H1 (cell line): ENCODE measurements at regions not wholly inside any gene's neighbourhood (a gene's known extent, or its start where the extent isn't known, plus 50 kb on each side); places are given as distances from the start of the nearest gene placed in this dataset.

Source experiments
- CTCF ChIA-PET: fragments of 300-600 bp; sonication (Branson Sonifier 250); formaldehyde crosslinking; loops from one replicate; lab custom pipeline; 2021; ENCODE audit not compliant: partially characterized antibody; lab: Charles Lee
- POLR2A ChIA-PET: fragments of 300-600 bp; sonication (Branson Sonifier 250); formaldehyde crosslinking; loops from one replicate; lab custom pipeline; 2021; ENCODE audit warnings: inconsistent platforms; ENCODE audit not compliant: partially characterized antibody; lab: Charles Lee
- DNase-seq, 2 experiments: peaks; one replicate each; pipeline versions ENCODE4 v3.0.0 to v3.0.0-alpha.2; 2010 to 2022; ENCODE audit warnings: low spot score in 2 of 2, low read depth in 1 of 2, mixed read lengths in 1 of 2
- FAIRE-seq: peaks from 2 replicates; lab custom pipeline; 2011; peaks lifted over from hg19 to GRCh38; lab: Jason Lieb, UNC
- H2AFZ ChIP-seq: 2 replicates; pipeline ENCODE4 v1.8.1; 2012; ENCODE audit warnings: low read length, inconsistent platforms
- H2AK5ac ChIP-seq: 2 replicates; pipeline ENCODE4 v1.6.1; 2013; ENCODE audit warnings: low read depth, low read length
- H2BK120ac ChIP-seq: replicated peaks from 2 replicates; pipeline ENCODE3; 2013; ENCODE audit warnings: low read depth, low read length, inconsistent platforms
- H2BK12ac ChIP-seq: 2 replicates; pipeline ENCODE4 v1.6.1; 2013; ENCODE audit warnings: low read depth, low read length
- H2BK15ac ChIP-seq: 2 replicates; pipeline ENCODE4 v1.6.1; 2013; ENCODE audit warnings: low read length
- H2BK20ac ChIP-seq: 2 replicates; pipeline ENCODE4 v1.6.1; 2013; ENCODE audit warnings: low read length
- H2BK5ac ChIP-seq: 2 replicates; pipeline ENCODE4 v1.6.1; 2013; ENCODE audit warnings: low read depth, low read length
- H3K14ac ChIP-seq: 2 replicates; pipeline ENCODE4 v1.6.1; 2013; ENCODE audit warnings: inconsistent platforms; ENCODE audit not compliant: insufficient read length
- H3K18ac ChIP-seq: 2 replicates; pipeline ENCODE4 v1.6.1; 2013; ENCODE audit warnings: low read length; ENCODE audit errors: extremely low read depth
- H3K23ac ChIP-seq: 2 replicates; pipeline ENCODE4 v1.6.1; 2013; ENCODE audit warnings: inconsistent platforms; ENCODE audit not compliant: insufficient read length
- H3K23me2 ChIP-seq: 2 replicates; pipeline ENCODE4 v1.6.1; 2013; ENCODE audit warnings: low read depth, low read length
- H3K27ac ChIP-seq: 2 replicates; pipeline ENCODE4 v1.6.1; 2011; ENCODE audit warnings: low read depth, low read length, inconsistent platforms
- H3K27me3 ChIP-seq, 4 experiments: replicated peaks in 1 of 4; 1 replicate in 1 of 4; 2 replicates in 3 of 4; pipeline versions ENCODE4 v1.6.1 to v1.8.1; 2011 to 2013; ENCODE audit warnings: low read length in 3 of 4, mild to moderate bottlenecking in 3 of 4, inconsistent platforms in 2 of 4, mixed read lengths in 2 of 4, moderate library complexity in 1 of 4; ENCODE audit not compliant: control insufficient read depth in 3 of 4, insufficient read depth in 3 of 4; ENCODE audit errors: extremely low read depth in 1 of 4
- H3K36me3 ChIP-seq, 4 experiments: 2 replicates each; pipeline versions ENCODE4 v1.6.1 to v1.8.1; 2011 to 2013; ENCODE audit warnings: mild to moderate bottlenecking in 4 of 4, low read length in 3 of 4, moderate library complexity in 2 of 4, control low read depth in 1 of 4, inconsistent platforms in 1 of 4; ENCODE audit not compliant: insufficient read depth in 4 of 4, control insufficient read depth in 2 of 4
- H3K4ac ChIP-seq: replicated peaks from 2 replicates; pipeline ENCODE3; 2013; ENCODE audit warnings: low read length, low read depth, mixed read lengths, inconsistent platforms; ENCODE audit not compliant: insufficient read length
- H3K4me1 ChIP-seq, 4 experiments: replicated peaks in 1 of 4; 1 replicate in 1 of 4; 2 replicates in 3 of 4; pipeline versions ENCODE4 v1.6.1 to v1.8.1; 2011 to 2013; ENCODE audit warnings: low read length in 3 of 4, inconsistent platforms in 2 of 4, mixed read lengths in 1 of 4; ENCODE audit not compliant: insufficient read depth in 4 of 4, control insufficient read depth in 3 of 4
- H3K4me2 ChIP-seq, 2 experiments: 2 replicates each; pipeline versions ENCODE4 v1.6.1 to v1.8.1; 2011 to 2013; ENCODE audit warnings: low read depth in 2 of 2, low read length in 2 of 2, control low read depth in 1 of 2, inconsistent platforms in 1 of 2, mild to moderate bottlenecking in 1 of 2; ENCODE audit not compliant: insufficient read depth in 1 of 2
- H3K4me3 ChIP-seq, 4 experiments: fragments of 200-600, 300-600 bp in 1 of 4; sonication (generic), shearing (Covaris generic), sonication (Bioruptor Twin) in 1 of 4; 2 replicates each; pipeline versions ENCODE4 v1.5.1 to v1.8.1; 2011 to 2016; ENCODE audit warnings: low read length in 4 of 4, low read depth in 3 of 4, control low read depth in 2 of 4, inconsistent platforms in 2 of 4, mild to moderate bottlenecking in 2 of 4, mixed read lengths in 1 of 4, moderate library complexity in 1 of 4; ENCODE audit not compliant: insufficient read depth in 2 of 4; ENCODE audit errors: extremely low read depth in 1 of 4
- H3K56ac ChIP-seq: replicated peaks from 2 replicates; pipeline ENCODE3; 2013; ENCODE audit warnings: low read depth, mild to moderate bottlenecking, mixed read lengths, low read length, inconsistent platforms; ENCODE audit not compliant: insufficient read length
- H3K79me1 ChIP-seq: 2 replicates; pipeline ENCODE4 v1.6.1; 2013; ENCODE audit warnings: low read depth, low read length, control low read depth
- H3K79me2 ChIP-seq, 2 experiments: 2 replicates each; pipeline versions ENCODE4 v1.6.1 to v1.8.1; 2012 to 2013; ENCODE audit warnings: low read length in 2 of 2, mild to moderate bottlenecking in 2 of 2, inconsistent platforms in 1 of 2; ENCODE audit not compliant: insufficient read depth in 2 of 2, control insufficient read depth in 1 of 2
- H3K9ac ChIP-seq, 4 experiments: replicated peaks in 1 of 4; 1 replicate in 1 of 4; 2 replicates in 3 of 4; pipeline versions ENCODE4 v1.6.1 to v1.8.1; 2011 to 2013; ENCODE audit warnings: low read depth in 3 of 4, low read length in 3 of 4, control low read depth in 2 of 4, mild to moderate bottlenecking in 2 of 4, moderate library complexity in 2 of 4, inconsistent platforms in 1 of 4; ENCODE audit errors: extremely low read depth in 1 of 4
- H3K9me3 ChIP-seq, 2 experiments: 2 replicates each; pipeline versions ENCODE4 v1.6.1 to v1.8.1; 2012 to 2013; ENCODE audit warnings: mild to moderate bottlenecking in 2 of 2, moderate library complexity in 2 of 2, control low read depth in 1 of 2, inconsistent platforms in 1 of 2, low read depth in 1 of 2, low read length in 1 of 2, mixed read lengths in 1 of 2; ENCODE audit not compliant: insufficient read depth in 2 of 2
- H4K20me1 ChIP-seq, 2 experiments: replicated peaks in 1 of 2; 2 replicates each; pipeline versions ENCODE3 to v1.8.1; 2011 to 2013; ENCODE audit warnings: inconsistent platforms in 2 of 2, low read length in 2 of 2, mild to moderate bottlenecking in 1 of 2; ENCODE audit not compliant: insufficient read depth in 2 of 2, control insufficient read depth in 1 of 2
- H4K5ac ChIP-seq: 2 replicates; pipeline ENCODE4 v1.6.1; 2013; ENCODE audit warnings: low read length, low read depth, mixed read lengths, inconsistent platforms; ENCODE audit not compliant: insufficient read length
- H4K8ac ChIP-seq: 2 replicates; pipeline ENCODE4 v1.8.0; 2013; ENCODE audit warnings: mild to moderate bottlenecking, moderate library complexity, low read length, inconsistent platforms; ENCODE audit not compliant: insufficient read depth; ENCODE audit errors: extremely low read depth
- H4K91ac ChIP-seq: replicated peaks from 2 replicates; pipeline ENCODE3; 2013; ENCODE audit warnings: low read length, mixed read lengths, inconsistent platforms; ENCODE audit not compliant: insufficient read length
- BACH1 ChIP-seq: IDR thresholded peaks from 2 replicates; pipeline ENCODE4 v1.6.1; 2012; ENCODE audit warnings: low read length, improper control_type of control experiment
- SIN3A ChIP-seq, 2 experiments: IDR thresholded peaks in 1 of 2; conservative IDR thresholded peaks in 1 of 2; 2 replicates each; pipeline ENCODE4 v1.6.1; 2011 to 2012; ENCODE audit warnings: low read length in 2 of 2, improper control_type of control experiment in 1 of 2, low read depth in 1 of 2, mild to moderate bottlenecking in 1 of 2
- WGBS, 2 experiments: shearing (Covaris generic) in 1 of 2; methylation state at CpG; one replicate each; pipeline versions ENCODE4 v1.1.6 to v1.1.7; 2013 to 2015; ENCODE audit warnings: low lambda C conversion rate in 2 of 2, mixed read lengths in 2 of 2, inconsistent platforms in 1 of 2, low coverage in 1 of 2, missing lambda C conversion rate in 1 of 2; ENCODE audit not compliant: insufficient replicate concordance in 2 of 2, insufficient coverage in 1 of 2, insufficient read length in 1 of 2; ENCODE audit errors: extremely low coverage in 1 of 2, missing lambda C conversion rate in 1 of 2; 5-methylcytosine and 5-hydroxymethylcytosine counted together

GRCh38 chr6:163843218-163843617 is 428.7 kb downstream of the QKI start:
- Histone ChIP-seq H3K4me2 (no peak overlapping the region), H3K9ac (no peak overlapping the region), H3K23ac (no peak overlapping the region), H2BK120ac (no peak overlapping the region), H2AK5ac (no peak overlapping the region), H3K14ac (no peak overlapping the region), H3K18ac (no peak overlapping the region), H3K79me1 (no peaks in the 10 kb centered on the region), H4K8ac (no peak overlapping the region), H2AFZ (no peak overlapping the region), H3K4me1 (no peaks in the 10 kb centered on the region), H4K5ac (no peak overlapping the region), H3K27ac (no peak overlapping the region), H3K4me3 (no peak overlapping the region), H2BK20ac (no peak overlapping the region), H3K36me3 (no peaks in the 10 kb centered on the region), H3K56ac (no peak overlapping the region), H4K91ac (no peak overlapping the region), H2BK15ac (no peak overlapping the region), H3K9me3 (peaks cover 8 to 10% of the 10 kb centered on the region in 2 experiments), H2BK12ac (no peak overlapping the region), H4K20me1 (no peaks in the 10 kb centered on the region), H2BK5ac (no peak overlapping the region), H3K27me3 (no peaks in the 10 kb centered on the region), H3K4ac (no peak overlapping the region), H3K23me2 (no peaks in the 10 kb centered on the region), H3K79me2 (no peaks in the 10 kb centered on the region)
- no peak for TF ChIP-seq BACH1
- TF ChIP-seq SIN3A (conservative IDR thresholded peaks at IDR 0.05 in 1 of 2, IDR thresholded peaks at IDR 0.05 in 1 of 2; ENCODE audit: low read depth in 1 of 2, low read length in 2 of 2) = no peak
- ChIA-PET CTCF (no interaction called here), POLR2A (no interaction called here)
- FAIRE-seq = no peak
- DNase-seq = no peak
- 86% methylated on average over 3 of the region's 3 CpGs; no CpG with 5 or more reads in 1 of the 2 experiments for WGBS, 2 experiments
